Right lobe of liver (tissue), 4 donors: ENCODE measurements at regions not wholly inside any gene's neighbourhood (a gene's known extent, or its start where the extent isn't known, plus 50 kb on each side); places are given as distances from the start of the nearest gene placed in this dataset.

Experiments used
- CTCF ChIP-seq, 4 donors: fragments of 200-600 bp in 3 of 4; fragments of 450-650 bp in 1 of 4; IDR thresholded peaks; one replicate each; pipeline versions ENCODE4 v1.5.1 to v1.8.0; 2016 to 2022; ENCODE audit warnings: antibody characterized with exemption in 4 of 4, mild to moderate bottlenecking in 2 of 4
- POLR2A ChIP-seq: fragments of 450-650 bp; IDR thresholded peaks from one replicate; pipeline ENCODE4 v1.6.1; 2017; ENCODE audit warnings: antibody characterized with exemption, mild to moderate bottlenecking
- donor health status: DM: no; HTN: no; CAD: no.
- donor health status: DM: no; HTN: no; CAD: no.
- donor health status: DM: no; HTN: yes; CAD: no.

GRCh38 chr16:63488955-63489354 is 1452.7 kb upstream of the CDH8 start:
- no peak for TF ChIP-seq CTCF (IDR thresholded peaks at IDR 0.05)
- no peak for TF ChIP-seq POLR2A
